IPS-18c (cell line): ENCODE measurements at regions not wholly inside any gene's neighbourhood (a gene's known extent, or its start where the extent isn't known, plus 50 kb on each side); places are given as distances from the start of the nearest gene placed in this dataset.

ENCODE experiments used
- H3K4me3 ChIP-seq: 2 replicates; pipeline ENCODE4 v1.7.0; 2013; ENCODE audit warnings: low read depth, mild to moderate bottlenecking, low read length, moderate library complexity; ENCODE audit not compliant: insufficient read depth
- H3K9me3 ChIP-seq: one replicate; pipeline ENCODE4 v1.6.1; 2013; ENCODE audit warnings: mild to moderate bottlenecking, low read length, moderate library complexity; ENCODE audit not compliant: control insufficient read depth, insufficient read depth

DNA sequence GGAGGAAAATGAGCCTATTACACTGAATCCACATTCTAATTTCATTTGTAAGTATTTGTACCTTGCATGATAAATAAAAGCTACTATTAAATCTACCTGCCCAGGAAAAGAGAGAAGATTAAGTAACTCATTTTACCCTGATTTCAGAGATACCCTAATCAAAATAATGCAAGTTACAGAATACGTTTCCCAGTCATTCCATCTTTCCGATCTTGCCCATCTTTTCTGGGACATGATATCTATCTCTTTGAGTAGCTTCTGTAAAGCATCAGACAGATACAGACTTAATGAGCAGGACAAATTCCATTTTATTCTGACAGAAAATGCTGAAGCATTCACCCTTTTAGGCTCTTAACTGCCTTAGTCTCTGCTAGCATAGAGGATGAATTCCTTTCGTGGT, 56.6 kb downstream of the SPRY2 start:
- no peak overlapping the region for H3K4me3 ChIP-seq
- H3K9me3 ChIP-seq: no peaks in the 10 kb centered on the region

DNA sequence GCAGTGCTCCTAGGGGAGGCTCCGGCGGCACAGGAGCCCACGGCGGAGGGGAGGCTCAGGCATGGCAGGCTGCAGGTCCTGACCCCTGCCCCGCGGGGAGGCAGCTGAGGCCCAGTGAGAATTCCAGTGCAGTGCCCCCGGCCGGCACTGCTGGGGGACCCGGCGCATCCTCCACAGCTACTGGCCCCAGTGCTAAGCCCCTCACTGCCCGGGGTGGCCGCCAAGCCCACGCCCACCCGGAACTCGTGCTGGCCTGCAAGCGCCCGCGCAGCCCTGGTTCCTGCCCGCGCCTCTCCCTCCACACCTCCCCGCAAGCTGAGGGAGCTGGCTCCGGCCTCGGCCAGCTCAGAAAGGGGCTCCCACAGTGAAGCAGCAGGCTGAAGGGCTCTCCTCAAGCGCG, 62.2 kb downstream of the SPRY2 start:
- Histone ChIP-seq H3K9me3 (peaks cover 6% of the 10 kb centered on the region), H3K4me3 (no peak overlapping the region)

DNA sequence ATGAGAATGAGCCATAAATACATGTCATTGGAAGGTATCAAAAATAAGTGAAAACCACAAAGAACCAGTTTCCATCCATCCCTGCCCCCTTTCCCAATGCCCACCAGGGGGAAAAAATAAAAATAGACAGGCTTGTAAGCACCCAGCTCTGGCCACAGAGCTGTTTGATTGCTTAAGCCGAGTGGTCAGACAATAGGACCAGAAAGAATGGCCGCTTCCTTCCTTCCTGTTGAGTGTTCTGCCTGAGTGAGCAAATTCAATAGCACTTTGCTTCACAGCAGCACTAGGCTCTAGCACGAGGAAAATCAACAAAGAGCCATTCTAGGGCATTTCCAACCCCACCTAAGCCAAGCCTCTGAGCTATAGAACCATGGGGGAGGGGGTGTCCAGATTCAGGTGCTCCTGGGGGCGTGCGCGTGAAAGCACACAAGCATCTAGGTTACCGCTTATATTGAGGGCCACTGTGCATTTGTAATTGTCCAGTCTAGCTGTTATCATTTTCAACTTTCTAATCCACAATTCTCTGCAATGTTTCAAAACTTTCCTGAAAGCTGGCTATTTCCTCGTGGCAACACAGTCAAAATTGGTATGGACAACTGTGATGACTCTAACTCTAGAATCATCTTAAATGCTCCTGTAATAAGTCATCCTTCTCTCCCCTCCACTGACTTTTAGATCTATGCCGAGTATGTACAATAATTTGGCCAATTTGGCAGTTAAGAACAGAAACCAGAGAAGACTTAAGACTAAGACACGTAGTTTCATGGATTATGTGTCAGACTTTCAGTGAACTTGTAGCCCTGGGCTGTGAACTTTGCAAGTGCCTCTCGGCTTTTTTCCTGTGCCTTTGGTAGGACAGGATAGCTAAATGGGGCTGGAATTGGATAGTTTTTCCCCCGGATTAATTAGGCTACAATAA, 64.3 kb downstream of the SPRY2 start:
- H3K9me3 ChIP-seq: peaks cover 6% of the 10 kb centered on the region
- no peak overlapping the region for H3K4me3 ChIP-seq

- no peak overlapping the region for H3K4me3 ChIP-seq
- peaks cover 6% of the 10 kb centered on the region for H3K9me3 ChIP-seq
Observed at GRCh38 chr13:80274643-80275042, 66.3 kb downstream of the SPRY2 start.

GRCh38 chr13:80273718-80274117, 67.2 kb downstream of the SPRY2 start:
- Histone ChIP-seq H3K9me3 (peaks cover 3% of the 10 kb centered on the region), H3K4me3 (no peak overlapping the region)

- Histone ChIP-seq H3K9me3 (peaks cover 2% of the 10 kb centered on the region), H3K4me3 (no peak overlapping the region)
Observed at GRCh38 chr13:80265348-80265747, 75.6 kb downstream of the SPRY2 start.

GRCh38 chr13:80263745-80264513, 77.0 kb downstream of the SPRY2 start:
- Histone ChIP-seq H3K9me3 (peaks cover 2% of the 10 kb centered on the region), H3K4me3 (no peak overlapping the region)

- H3K9me3 ChIP-seq: peaks cover 2% of the 10 kb centered on the region
- no peak overlapping the region for H3K4me3 ChIP-seq
Observed at GRCh38 chr13:80262051-80262695, 78.8 kb downstream of the SPRY2 start.

- Histone ChIP-seq H3K9me3 (peaks cover 2% of the 10 kb centered on the region), H3K4me3 (no peak overlapping the region)
Observed at GRCh38 chr13:80259159-80259558, 81.8 kb downstream of the SPRY2 start.

DNA sequence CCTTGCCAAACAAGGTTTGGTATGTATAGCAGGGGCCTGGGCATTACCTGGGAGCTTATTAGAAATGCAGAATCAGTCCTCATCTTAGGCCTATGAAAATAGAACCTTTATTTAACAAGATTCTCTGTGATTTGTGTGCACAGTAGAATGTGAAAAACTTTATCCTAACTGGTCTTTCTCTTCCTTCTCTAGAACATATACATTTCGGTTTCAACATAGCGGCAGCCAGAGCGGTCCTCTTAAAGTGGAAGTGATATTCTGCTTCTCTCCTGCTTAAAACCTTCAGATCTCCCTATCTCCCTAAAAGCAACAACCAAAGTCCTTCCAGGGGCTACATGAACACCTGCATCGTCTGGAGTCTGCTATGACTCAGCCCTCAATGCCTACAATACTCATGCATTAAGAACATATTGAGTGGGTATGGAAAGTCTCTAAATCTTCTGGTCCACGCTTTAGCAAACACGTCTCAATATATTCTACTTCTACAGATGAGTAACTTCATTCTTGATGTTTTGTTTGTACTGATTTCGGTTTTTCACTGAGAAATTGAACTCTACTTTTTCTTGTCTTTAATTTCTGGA, 84.5 kb downstream of the SPRY2 start:
- Histone ChIP-seq H3K4me3 (no peak overlapping the region), H3K9me3 (no peaks in the 10 kb centered on the region)

DNA sequence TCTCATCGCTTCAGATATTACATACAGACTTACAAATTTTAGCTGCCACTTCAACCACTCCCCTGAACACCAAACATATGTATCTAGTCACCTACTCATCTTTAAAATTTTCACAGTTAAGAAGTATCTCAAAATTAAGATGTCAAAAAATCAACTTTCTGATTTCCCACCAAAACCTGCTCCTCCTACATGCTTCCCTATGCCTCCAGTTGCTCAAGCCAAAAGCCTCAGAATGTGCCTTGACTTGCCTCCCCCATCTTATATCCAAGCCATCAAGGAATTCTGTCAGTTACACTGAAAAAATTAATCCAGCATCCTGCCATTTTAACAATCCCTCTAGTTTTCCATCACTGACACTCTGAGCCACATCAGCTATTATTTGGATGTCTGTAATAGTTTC, 85.0 kb downstream of the SPRY2 start:
- Histone ChIP-seq H3K4me3 (no peak overlapping the region), H3K9me3 (no peaks in the 10 kb centered on the region)

DNA sequence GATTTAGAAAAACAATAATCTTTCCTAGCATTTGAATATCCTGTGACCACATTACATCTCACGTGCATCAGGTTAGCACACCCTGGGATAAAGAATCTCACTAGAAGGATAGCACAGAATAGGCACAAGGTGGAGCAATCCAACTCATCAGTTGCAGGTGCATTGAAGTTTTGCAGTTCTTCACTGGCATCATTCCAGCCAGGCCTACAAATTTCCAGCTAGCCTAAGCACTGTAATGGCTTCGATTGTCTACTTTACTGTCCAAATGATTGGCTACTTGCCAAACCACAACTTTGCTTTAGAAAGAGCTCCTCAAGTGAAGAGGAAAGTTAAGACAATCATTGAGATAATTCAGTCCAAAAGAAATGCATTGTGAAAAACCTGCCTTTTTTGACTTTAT, 89.5 kb downstream of the SPRY2 start:
- no peaks in the 10 kb centered on the region for H3K9me3 ChIP-seq
- no peak overlapping the region for H3K4me3 ChIP-seq

GRCh38 chr13:80250213-80250810, 90.6 kb downstream of the SPRY2 start:
- no peak overlapping the region for H3K4me3 ChIP-seq

GRCh38 chr13:80249516-80250212, 91.3 kb downstream of the SPRY2 start:
- no peak overlapping the region for H3K4me3 ChIP-seq

More at GRCh38 chr13:80250213-80250810, 90.6 kb downstream of the SPRY2 start:
- no peaks in the 10 kb centered on the region for H3K9me3 ChIP-seq

GRCh38 chr13:80245162-80245733, 95.7 kb downstream of the SPRY2 start:
- H3K4me3 ChIP-seq: no peak overlapping the region
- no peaks in the 10 kb centered on the region for H3K9me3 ChIP-seq

More at GRCh38 chr13:80249516-80250212, 91.3 kb downstream of the SPRY2 start:
- no peaks in the 10 kb centered on the region for H3K9me3 ChIP-seq

GRCh38 chr13:80244574-80244973, 96.4 kb downstream of the SPRY2 start:
- Histone ChIP-seq H3K9me3 (no peaks in the 10 kb centered on the region), H3K4me3 (no peak overlapping the region)
